MM.1S (cell line): ENCODE measurements at regions not wholly inside any gene's neighbourhood (a gene's known extent, or its start where the extent isn't known, plus 50 kb on each side); places are given as distances from the start of the nearest gene placed in this dataset.

Experiments used
- EZH2 ChIP-seq: fragments of 300-600 bp; sonication (generic); optimal IDR thresholded peaks from 2 replicates; pipeline ENCODE3; 2017; ENCODE audit warnings: low read depth, mild to moderate bottlenecking, antibody characterized with exemption, low read length, mixed read lengths
- TF ChIP-seq, protein P1 (sequence below): fragments of 300-600 bp; sonication (generic); IDR thresholded peaks from 2 replicates; pipeline ENCODE4 v1.5.1; 2016; ENCODE audit warnings: antibody characterized with exemption, low read length, mixed read lengths

DNA sequence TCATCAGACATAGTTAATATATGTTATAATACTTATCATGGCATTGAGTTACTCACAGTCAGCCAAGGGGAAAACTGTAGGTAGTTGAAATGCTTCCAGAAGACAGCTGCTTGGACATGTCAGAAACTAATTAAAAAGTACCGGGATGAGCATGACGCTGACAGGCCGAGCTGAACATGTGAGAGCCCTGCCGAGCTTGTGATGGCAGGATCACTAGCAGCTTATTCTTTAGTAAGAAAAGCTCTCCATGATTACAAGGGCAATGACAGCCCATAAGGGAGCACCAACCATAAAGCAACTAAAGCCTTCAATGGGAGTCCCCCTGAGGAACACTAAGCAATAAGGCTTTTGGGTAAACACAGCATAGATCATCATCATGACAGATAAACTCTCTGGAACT is 435.6 kb downstream of the TLL1 start:
- TF ChIP-seq, protein P1, sequence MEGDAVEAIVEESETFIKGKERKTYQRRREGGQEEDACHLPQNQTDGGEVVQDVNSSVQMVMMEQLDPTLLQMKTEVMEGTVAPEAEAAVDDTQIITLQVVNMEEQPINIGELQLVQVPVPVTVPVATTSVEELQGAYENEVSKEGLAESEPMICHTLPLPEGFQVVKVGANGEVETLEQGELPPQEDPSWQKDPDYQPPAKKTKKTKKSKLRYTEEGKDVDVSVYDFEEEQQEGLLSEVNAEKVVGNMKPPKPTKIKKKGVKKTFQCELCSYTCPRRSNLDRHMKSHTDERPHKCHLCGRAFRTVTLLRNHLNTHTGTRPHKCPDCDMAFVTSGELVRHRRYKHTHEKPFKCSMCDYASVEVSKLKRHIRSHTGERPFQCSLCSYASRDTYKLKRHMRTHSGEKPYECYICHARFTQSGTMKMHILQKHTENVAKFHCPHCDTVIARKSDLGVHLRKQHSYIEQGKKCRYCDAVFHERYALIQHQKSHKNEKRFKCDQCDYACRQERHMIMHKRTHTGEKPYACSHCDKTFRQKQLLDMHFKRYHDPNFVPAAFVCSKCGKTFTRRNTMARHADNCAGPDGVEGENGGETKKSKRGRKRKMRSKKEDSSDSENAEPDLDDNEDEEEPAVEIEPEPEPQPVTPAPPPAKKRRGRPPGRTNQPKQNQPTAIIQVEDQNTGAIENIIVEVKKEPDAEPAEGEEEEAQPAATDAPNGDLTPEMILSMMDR, result no peak
- TF ChIP-seq EZH2, result no peak
